Memory B cell (primary cell): ENCODE measurements at regions not wholly inside any gene's neighbourhood (a gene's known extent, or its start where the extent isn't known, plus 50 kb on each side); places are given as distances from the start of the nearest gene placed in this dataset.

Source experiments
- ATAC-seq: fragments of 150-1000 bp; cut with Tn5 transposase; 2 replicates; pipeline ENCODE4 v1.10.0; 2021; ENCODE audit warnings: low read depth, mild to moderate bottlenecking, moderate library complexity
- DNase-seq, 2 donors: peaks; one replicate each; pipeline ENCODE4 v3.0.0; 2022; ENCODE audit warnings: low spot score in 2 of 2
- H3K27ac Mint-ChIP-seq: one replicate; pipeline ENCODE4 v1.8.0; 2022; ENCODE audit warnings: mild to moderate bottlenecking, moderate library complexity, mixed read lengths
- H3K27me3 Mint-ChIP-seq: one replicate; pipeline ENCODE4 v1.8.0; 2022; ENCODE audit warnings: mixed read lengths
- H3K36me3 Mint-ChIP-seq: one replicate; pipeline ENCODE4 v1.8.0; 2022; ENCODE audit warnings: mild to moderate bottlenecking, mixed read lengths
- H3K4me1 Mint-ChIP-seq: one replicate; pipeline ENCODE4 v1.8.0; 2022; ENCODE audit warnings: mixed read lengths
- H3K4me3 Mint-ChIP-seq: one replicate; pipeline ENCODE4 v1.8.0; 2022; ENCODE audit warnings: mild to moderate bottlenecking, moderate library complexity, mixed read lengths
- H3K9me3 Mint-ChIP-seq: one replicate; pipeline ENCODE4 v1.8.0; 2022; ENCODE audit warnings: mixed read lengths

- no peaks in the 10 kb centered on the region for H3K9me3 Mint-ChIP-seq
- H3K27ac Mint-ChIP-seq = no peak overlapping the region
- H3K4me1 Mint-ChIP-seq = peaks cover 4% of the 10 kb centered on the region
Measured at GRCh38 chrX:39201305-39201990, 400.2 kb downstream of the MID1IP1 start.

GRCh38 chrX:39202641-39203040, 401.4 kb downstream of the MID1IP1 start:
- Mint-ChIP-seq H3K27me3 (peaks cover 12% of the 10 kb centered on the region), H3K4me3 (no peak overlapping the region), H3K27ac (no peak overlapping the region), H3K9me3 (no peaks in the 10 kb centered on the region), H3K36me3 (peaks cover 2% of the 10 kb centered on the region), H3K4me1 (no peaks in the 10 kb centered on the region)
- no peak for ATAC-seq
- no peak for DNase-seq

More at GRCh38 chrX:39201305-39201990, 400.2 kb downstream of the MID1IP1 start:
- ATAC-seq (no peak), DNase-seq (no peak)
- H3K27me3 Mint-ChIP-seq = peaks cover 14% of the 10 kb centered on the region
- no peak overlapping the region for H3K4me3 Mint-ChIP-seq
- H3K36me3 Mint-ChIP-seq = peaks cover 2% of the 10 kb centered on the region

GRCh38 chrX:39203427-39203826, 402.2 kb downstream of the MID1IP1 start:
- Mint-ChIP-seq H3K4me1 (no peaks in the 10 kb centered on the region), H3K4me3 (no peak overlapping the region), H3K9me3 (no peaks in the 10 kb centered on the region), H3K27me3 (peaks cover 12% of the 10 kb centered on the region), H3K27ac (no peak overlapping the region), H3K36me3 (peaks cover 2% of the 10 kb centered on the region)
- ATAC-seq = no peak
- no peak for DNase-seq

- DNase-seq (no peak), ATAC-seq (no peak)
- Mint-ChIP-seq H3K9me3 (no peaks in the 10 kb centered on the region), H3K27ac (no peak overlapping the region), H3K4me3 (no peak overlapping the region), H3K27me3 (peaks cover 12% of the 10 kb centered on the region), H3K4me1 (no peaks in the 10 kb centered on the region), H3K36me3 (peaks cover 2% of the 10 kb centered on the region)
Measured at GRCh38 chrX:39204353-39204752, 403.1 kb downstream of the MID1IP1 start.

- Mint-ChIP-seq H3K9me3 (peaks cover 2% of the 10 kb centered on the region), H3K4me3 (no peak overlapping the region), H3K36me3 (peaks cover 3% of the 10 kb centered on the region), H3K27ac (no peak overlapping the region), H3K4me1 (no peaks in the 10 kb centered on the region), H3K27me3 (peaks cover 14% of the 10 kb centered on the region)
- DNase-seq (no peak), ATAC-seq (no peak)
Measured at GRCh38 chrX:39204945-39205344, 403.7 kb downstream of the MID1IP1 start.

- DNase-seq = no peak
- no peaks in the 10 kb centered on the region for H3K4me1 Mint-ChIP-seq
- ATAC-seq = no peak
- H3K36me3 Mint-ChIP-seq = peaks cover 1% of the 10 kb centered on the region
- H3K27me3 Mint-ChIP-seq = peaks cover 19% of the 10 kb centered on the region
- H3K9me3 Mint-ChIP-seq = peaks cover 2% of the 10 kb centered on the region
- no peak overlapping the region for H3K4me3 Mint-ChIP-seq
- H3K27ac Mint-ChIP-seq = no peak overlapping the region
Measured at GRCh38 chrX:39205467-39205866, 404.2 kb downstream of the MID1IP1 start.

GRCh38 chrX:39206399-39207145, 405.3 kb downstream of the MID1IP1 start:
- DNase-seq = no peak
- Mint-ChIP-seq H3K36me3 (peaks cover 1% of the 10 kb centered on the region), H3K27me3 (peaks cover 19% of the 10 kb centered on the region), H3K9me3 (peaks cover 2% of the 10 kb centered on the region), H3K4me3 (no peak overlapping the region), H3K27ac (no peak overlapping the region), H3K4me1 (no peaks in the 10 kb centered on the region)
- no peak for ATAC-seq

GRCh38 chrX:39211501-39211900, 410.2 kb downstream of the MID1IP1 start:
- no peaks in the 10 kb centered on the region for H3K4me1 Mint-ChIP-seq
- H3K4me3 Mint-ChIP-seq = no peak overlapping the region
- DNase-seq (no peak), ATAC-seq (no peak)
- H3K36me3 Mint-ChIP-seq = peaks cover 1% of the 10 kb centered on the region
- H3K27me3 Mint-ChIP-seq = peaks cover 7% of the 10 kb centered on the region
- H3K27ac Mint-ChIP-seq = no peak overlapping the region
- H3K9me3 Mint-ChIP-seq = peaks cover 2% of the 10 kb centered on the region

GRCh38 chrX:39212456-39212855, 411.2 kb downstream of the MID1IP1 start:
- Mint-ChIP-seq H3K4me3 (no peak overlapping the region), H3K9me3 (peaks cover 2% of the 10 kb centered on the region), H3K36me3 (peaks cover 1% of the 10 kb centered on the region), H3K27me3 (peaks cover 7% of the 10 kb centered on the region), H3K4me1 (no peaks in the 10 kb centered on the region), H3K27ac (no peak overlapping the region)
- ATAC-seq = no peak
- no peak for DNase-seq

- H3K36me3 Mint-ChIP-seq = peaks cover 1% of the 10 kb centered on the region
- H3K4me3 Mint-ChIP-seq = no peak overlapping the region
- peaks cover 9% of the 10 kb centered on the region for H3K27me3 Mint-ChIP-seq
- no peaks in the 10 kb centered on the region for H3K4me1 Mint-ChIP-seq
- H3K27ac Mint-ChIP-seq = no peak overlapping the region
- ATAC-seq (no peak), DNase-seq (no peak)
- H3K9me3 Mint-ChIP-seq = peaks cover 2% of the 10 kb centered on the region
Measured at GRCh38 chrX:39214387-39215126, 413.3 kb downstream of the MID1IP1 start.

- no peak overlapping the region for H3K4me3 Mint-ChIP-seq
Measured at GRCh38 chrX:39220952-39221351, 419.7 kb downstream of the MID1IP1 start.

GRCh38 chrX:39222346-39223113, 421.3 kb downstream of the MID1IP1 start:
- H3K4me1 Mint-ChIP-seq = no peaks in the 10 kb centered on the region
- ATAC-seq (no peak), DNase-seq (no peak)
- H3K36me3 Mint-ChIP-seq = no peaks in the 10 kb centered on the region
- peaks cover 11% of the 10 kb centered on the region for H3K27me3 Mint-ChIP-seq
- no peaks in the 10 kb centered on the region for H3K9me3 Mint-ChIP-seq
- no peak overlapping the region for H3K4me3 Mint-ChIP-seq
- H3K27ac Mint-ChIP-seq = no peak overlapping the region

More at GRCh38 chrX:39220952-39221351, 419.7 kb downstream of the MID1IP1 start:
- Mint-ChIP-seq H3K4me1 (no peaks in the 10 kb centered on the region), H3K9me3 (no peaks in the 10 kb centered on the region), H3K27ac (no peak overlapping the region), H3K27me3 (peaks cover 8% of the 10 kb centered on the region), H3K36me3 (no peaks in the 10 kb centered on the region)
- no peak for DNase-seq
- ATAC-seq = no peak

- peaks cover under 1% of the 10 kb centered on the region for H3K36me3 Mint-ChIP-seq
Measured at GRCh38 chrX:39226251-39226650, 425.0 kb downstream of the MID1IP1 start.

More at GRCh38 chrX:39226251-39226650, 425.0 kb downstream of the MID1IP1 start:
- Mint-ChIP-seq H3K9me3 (no peaks in the 10 kb centered on the region), H3K27me3 (peaks cover 11% of the 10 kb centered on the region), H3K4me3 (no peak overlapping the region), H3K27ac (no peak overlapping the region), H3K4me1 (no peaks in the 10 kb centered on the region)
- ATAC-seq (no peak), DNase-seq (no peak)
